ENCODE measurements at regions not wholly inside any gene's neighbourhood (a gene's known extent, or its start where the extent isn't known, plus 50 kb on each side); places are given as distances from the start of the nearest gene placed in this dataset.
"Not testable (repeated sequence)": the region's sequence is repeated elsewhere in the genome, so short reads cannot be mapped to it uniquely, and the experiment has no call there.

DNA sequence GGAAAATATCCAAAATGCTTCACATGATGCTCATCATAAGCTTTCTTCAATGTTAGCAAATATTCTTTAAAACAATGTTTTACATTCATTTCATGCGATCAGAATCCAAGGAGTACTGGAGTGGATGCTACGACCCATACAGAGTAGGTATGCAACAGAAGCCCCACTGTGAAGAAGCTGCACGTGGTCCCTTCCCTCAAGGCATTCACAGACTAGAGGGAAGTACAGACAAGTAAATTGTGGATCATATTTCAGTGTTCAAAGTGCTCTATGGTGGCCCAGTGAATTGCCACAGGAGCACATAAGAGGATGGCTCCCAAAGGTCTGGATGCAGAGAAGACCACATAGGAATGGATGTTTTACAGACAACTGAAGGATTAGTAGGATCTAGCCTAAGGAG is 789.9 kb downstream of the IGSF11 start:
- no peak for DNase-seq

DNA sequence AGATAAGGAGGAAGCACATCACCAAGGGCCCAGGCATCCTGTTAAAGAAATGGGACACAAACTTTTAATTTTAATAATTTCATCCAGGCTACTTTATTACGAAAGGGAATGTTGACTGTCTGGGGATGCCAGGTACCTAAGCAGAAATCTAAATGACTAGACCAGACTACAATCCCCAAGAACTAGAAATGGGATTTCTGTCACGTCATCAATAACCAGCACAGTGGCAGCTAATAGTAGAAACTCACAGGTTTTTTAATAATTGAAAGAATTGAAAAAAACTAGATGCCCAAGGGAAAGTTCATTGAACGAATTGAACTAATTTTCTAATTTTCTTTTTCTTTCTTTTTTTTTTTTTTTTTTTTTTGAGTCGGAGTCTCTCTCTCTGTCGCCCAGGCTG is 789.3 kb downstream of the IGSF11 start:
- no peak for DNase-seq

DNA sequence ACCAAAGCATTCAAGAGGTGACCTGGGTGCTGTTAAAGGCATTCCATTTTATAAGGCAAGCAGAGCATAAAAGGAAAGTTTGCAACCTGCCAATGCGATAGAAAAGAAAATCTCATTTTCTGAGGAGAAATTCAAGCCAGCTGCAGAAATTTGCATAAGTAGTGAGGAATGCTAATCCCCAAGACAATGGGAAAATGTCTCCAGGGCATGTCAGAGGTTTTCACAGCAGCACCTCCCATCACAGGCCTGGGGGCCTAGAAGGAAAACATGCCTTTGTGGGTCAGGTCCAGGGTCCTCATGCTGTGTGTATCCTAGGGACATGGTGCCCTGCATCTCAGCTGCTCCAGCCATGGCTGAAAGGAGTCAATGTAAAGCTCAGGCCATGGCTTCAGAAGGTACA is 775.8 kb downstream of the IGSF11 start:
- DNase-seq = not testable (repeated sequence)

DNA sequence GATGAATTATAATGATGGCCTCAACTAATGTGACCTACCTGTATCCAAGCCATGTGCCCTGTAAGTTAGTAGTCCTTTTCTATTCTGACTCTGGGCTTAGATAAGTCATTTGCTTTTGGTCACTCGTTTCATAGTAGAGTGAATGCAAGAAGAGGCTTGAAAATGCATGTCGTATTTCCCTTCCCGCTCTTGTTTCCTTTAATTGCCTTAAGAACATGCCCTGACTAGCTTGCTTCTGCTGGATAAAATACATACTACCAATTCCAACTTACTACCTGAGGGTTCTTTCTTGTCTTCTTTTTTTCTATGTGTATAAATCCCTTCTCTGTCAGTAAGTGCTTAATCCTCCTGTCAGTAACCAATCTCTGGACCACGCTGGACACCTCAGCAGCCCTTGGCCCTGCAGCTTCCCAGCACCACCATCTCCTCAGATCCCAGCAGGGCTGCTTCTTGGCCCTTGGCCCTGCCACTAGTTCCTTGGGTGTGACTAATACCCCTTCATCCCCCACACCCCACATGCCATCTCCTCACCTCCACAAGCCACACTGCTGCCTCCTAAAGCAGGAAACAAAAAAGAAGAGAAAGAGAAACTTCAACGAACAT is 771.7 kb downstream of the IGSF11 start:
- no peak for DNase-seq

DNA sequence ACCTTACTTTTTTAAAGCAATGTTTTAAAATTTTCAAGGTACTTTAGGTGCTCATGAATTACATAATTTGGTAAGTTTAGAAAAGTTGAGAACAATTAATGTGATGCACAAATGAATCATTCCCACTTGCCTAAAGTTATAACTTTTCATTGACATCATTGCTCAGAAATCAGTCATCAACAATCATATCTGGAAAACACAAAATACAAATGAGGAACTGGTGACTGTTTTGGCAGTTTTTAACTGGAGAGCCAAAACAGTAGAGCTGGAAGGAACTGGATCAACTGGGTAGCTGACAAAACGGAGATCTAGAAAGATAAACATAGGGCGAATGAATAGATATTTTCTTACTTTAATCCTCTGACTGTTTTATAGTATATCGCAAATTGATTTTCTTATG is 767.1 kb downstream of the IGSF11 start:
- no peak for DNase-seq

DNA sequence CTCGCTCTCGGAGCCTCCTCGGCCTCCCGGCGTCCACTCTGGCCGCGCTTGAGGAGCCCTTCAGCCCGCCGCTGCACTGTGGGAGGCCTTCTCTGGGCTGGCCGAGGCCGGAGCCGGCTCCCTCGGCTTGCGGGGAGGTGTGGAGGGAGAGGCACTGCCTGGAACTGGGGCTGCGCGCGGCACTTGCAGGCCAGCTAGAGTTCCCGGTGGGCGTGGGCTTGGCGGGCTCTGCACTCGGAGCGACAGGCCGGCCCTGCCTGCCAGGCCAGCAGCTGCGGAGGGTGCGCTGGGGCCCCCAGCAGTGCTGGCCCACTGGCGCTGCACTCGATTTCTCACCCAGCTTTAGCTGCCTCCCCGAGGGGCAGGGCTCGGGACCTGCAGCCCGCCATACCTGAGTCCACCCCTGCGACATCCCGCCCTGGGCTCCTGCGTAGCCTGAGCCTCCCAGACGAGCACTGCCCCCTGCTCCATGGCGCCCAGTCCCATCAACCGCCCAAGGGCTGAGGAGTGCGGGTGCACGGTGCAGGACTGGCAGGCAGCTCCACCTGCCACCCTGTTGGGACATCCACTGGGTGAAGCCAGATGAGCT is 765.0 kb downstream of the IGSF11 start:
- no peak for DNase-seq

DNA sequence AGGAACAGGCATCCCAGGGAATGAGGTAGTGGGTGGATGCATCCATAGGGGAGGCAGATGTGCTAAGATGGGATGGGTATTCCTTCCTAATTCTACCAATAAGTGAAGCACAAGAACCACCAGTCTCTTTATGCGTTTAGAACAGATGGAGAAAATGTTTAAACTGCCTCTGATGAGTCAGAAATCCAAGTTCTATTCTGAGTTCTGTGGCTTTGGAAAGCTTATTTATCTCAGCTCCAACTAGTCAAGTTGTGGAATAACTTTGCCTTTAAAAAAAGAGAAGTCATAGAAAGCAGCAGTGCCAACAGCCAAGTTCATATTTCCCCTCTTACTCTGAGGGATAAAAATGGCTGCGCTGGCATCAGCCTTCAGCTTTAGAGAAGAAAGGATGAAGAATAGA is 761.7 kb downstream of the IGSF11 start:
- no peak for DNase-seq

DNA sequence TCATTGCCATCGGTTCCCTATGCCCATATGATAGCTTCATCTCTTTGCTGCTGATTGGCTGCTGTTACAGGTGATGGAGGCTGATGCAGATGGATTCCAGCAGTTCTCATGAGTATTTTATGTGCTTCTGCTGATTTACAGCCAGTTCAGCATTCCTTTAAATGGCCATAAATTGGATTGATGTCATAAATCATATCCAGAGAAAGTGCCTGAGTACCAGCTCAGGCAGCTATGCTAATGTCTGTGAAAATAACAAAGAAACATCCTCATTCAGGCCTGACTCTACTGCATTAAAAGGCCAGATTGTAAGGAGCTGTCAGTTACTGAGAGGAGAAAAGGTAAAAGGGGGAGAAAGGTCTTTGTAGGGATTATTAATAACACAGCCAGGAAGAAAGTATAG is 756.8 kb downstream of the IGSF11 start:
- DNase-seq = no peak

DNA sequence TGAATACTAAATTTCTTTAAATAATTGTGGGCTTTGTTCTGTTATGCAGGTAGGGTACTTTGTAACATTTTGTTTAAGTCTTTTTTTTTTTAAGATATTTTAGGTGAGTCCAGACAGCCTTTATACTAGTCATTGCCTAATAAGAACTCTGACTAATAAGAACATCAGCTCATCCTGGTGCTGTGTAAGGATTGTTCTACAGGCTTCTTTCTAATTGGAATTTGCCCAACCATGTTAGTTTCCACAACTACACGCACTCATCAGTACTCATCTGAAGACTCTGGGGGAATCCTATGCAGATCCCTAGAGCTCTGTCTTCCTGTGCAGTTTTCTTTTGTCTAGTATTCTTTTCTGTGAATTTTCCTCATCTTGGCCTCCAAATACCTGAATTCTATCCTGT is 741.8 kb downstream of the IGSF11 start:
- peak in 1 of 3 donors; percentile 1 for DNase-seq

DNA sequence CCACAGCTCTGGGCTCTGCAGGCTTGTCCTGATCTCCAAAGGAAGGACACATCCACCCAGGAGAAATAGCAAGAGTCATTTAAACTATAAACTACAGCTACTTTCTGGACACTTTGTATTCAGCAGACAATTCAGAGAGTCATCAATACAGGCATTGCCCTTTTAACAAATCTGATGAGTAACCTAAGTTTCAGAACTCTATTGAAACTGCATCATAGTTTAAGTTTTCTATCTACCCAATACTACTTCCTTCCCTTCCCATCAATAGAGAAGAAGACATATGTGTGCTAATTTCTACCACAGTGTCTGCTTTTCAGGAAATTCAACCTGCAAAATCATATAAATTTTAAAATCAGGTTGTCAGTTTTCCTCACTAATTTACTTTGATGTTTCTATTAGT is 736.5 kb downstream of the IGSF11 start:
- no peak for DNase-seq

DNA sequence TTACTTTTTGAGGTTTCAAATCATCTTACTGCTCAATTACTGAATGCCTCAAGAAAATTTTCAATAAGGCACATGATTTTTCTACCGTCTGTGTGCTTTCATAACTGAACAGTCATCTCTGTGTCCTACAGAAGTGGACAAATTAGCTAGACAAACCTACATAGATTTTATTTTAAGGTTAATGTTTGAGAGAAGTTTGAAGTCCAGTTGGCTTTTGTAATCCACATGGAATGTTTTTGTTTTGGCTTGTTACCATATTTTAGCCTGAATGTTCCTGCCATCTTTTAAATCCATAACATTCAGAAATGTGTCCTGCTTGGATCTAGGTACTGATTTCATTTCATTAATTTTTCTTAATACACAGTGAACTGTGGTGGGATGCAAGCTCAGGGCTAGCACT is 730.1 kb downstream of the IGSF11 start:
- DNase-seq = no peak

DNA sequence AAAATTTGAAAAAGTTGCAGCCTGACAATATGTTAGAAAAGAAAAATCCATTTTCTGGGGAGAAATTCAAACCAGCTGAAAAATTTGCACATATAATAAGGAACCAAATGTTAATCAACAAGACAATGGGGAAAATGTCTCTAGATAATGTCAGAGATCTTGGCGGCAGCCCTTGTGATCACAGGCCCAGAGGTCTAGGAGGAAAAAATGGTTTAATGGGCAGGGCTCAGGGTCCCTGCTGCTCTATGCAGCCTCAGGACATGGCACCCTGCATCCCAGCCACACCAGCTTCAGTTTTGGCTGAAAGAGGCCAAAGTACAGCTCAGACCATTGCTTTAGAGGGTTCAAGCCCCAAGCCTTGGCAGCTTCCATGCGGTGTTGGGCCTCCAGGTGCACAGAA is 701.9 kb downstream of the IGSF11 start:
- DNase-seq = no peak

DNA sequence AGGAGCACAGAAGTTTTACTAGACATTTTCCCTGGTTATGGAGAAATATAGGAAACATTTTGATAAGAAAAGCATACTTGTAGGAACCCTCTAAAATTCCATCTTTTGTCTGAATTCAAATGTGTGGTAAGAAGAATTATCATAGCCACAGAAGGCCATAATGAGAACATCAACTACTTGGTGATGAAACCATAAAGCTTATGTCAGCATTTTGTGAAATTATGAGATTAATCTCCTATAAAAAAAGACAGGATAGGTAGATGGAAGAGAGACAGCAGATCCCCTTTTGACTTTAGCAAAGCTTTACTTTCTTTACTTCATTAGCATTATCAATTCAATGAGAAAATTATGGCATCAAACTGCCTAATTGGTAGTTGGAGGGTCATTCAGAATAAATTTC is 697.0 kb downstream of the IGSF11 start:
- DNase-seq = no peak

DNA sequence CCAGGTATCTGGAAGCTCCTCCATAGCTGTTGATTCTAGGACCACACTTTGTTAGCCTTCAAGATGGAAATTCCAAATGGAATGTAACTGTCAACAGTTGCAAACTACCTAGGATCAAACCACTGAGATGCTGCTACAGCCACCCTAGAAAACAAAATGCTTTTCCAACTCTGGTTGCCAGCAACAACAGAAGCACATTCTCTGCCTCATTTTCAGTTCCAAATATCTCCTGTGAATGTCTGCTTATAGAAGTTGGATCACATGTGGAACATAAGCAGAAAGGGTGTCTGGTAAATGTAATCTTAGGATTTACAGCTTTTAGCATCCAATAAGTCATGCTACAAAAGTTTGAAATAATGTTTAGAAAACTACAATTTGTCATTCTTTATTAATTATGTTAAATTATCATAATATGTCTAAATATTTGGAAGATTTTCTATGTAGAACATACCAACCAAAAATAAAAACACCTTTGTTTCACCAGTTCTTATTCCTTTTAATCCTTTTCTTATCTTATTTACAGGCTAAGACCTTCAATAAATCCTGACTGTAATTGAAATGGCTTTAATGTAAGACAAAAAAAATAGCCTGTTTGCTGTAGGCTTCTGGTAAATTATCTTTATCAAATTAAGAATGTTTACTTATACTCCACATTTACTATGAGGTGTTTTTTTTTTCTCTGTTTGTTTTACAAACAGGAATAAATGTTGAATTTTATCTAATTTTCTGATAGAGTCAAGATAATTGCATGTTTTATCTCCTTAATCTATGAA is 687.1 kb downstream of the IGSF11 start:
- no peak for DNase-seq

DNA sequence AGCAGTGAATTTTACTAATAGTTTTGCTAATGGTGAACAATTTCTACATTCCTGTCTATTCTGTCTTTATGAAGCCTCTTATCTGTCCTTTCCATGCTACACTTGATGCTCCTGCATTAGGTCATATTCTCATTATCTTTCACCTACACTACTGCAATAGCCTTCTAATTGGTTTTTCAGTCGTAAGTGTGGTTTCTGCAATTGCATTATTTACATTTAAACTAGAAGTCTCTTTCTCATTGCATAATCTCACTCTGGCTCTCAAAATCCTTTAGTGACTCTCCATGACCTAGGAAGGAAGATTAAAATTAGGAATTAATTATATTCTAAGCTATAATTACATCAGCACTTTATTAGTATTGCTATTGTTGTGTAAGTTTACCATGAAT is 686.5 kb downstream of the IGSF11 start:
- DNase-seq = no peak

DNA sequence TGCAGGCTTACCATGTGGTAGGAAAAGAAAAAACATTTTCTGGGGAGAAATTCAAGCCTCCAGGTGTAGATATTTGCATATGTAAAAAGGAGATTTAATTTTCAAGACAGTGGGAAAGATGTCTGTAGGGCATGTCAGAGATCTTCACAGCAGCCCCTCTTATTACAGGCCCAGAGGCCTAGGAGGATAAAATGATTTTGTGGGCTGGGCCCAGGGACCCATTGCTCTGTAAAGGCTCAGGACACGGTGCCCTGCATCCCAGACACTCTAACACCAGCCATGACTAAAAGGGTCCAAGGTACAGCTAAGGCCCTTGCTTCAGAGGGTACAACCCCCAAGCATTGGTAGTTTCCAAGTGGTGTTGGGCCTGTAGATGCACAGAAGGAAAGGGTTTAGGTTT is 680.1 kb downstream of the IGSF11 start:
- no peak for DNase-seq

DNA sequence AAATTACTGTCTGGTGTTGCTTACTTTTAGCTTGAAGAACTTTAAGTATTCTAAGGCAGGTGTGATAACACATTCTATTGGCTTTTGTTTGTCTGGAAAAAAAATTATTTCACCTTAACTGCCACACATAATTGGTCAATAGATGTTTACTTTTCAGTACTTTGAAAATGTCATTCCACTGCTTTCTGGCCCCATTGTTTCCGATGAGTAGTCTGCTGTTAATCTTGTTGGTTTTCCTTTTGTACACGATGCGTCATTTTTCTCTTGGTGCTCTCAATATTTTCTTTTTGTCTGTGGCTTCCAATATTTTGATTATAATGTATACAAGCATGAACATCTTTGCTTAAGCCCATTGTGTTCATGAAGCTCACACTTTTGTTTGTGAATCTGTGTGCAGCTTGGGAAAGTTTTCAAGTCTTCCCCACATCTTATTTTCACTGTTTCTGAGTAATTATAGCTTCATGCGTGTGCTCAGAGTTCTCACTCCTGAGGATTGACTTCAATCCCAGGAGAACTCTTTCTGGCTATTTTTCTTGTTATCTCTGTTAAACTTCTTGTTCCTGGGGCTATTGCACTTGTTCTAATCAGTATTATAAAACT is 664.7 kb downstream of the IGSF11 start:
- no peak for DNase-seq

DNA sequence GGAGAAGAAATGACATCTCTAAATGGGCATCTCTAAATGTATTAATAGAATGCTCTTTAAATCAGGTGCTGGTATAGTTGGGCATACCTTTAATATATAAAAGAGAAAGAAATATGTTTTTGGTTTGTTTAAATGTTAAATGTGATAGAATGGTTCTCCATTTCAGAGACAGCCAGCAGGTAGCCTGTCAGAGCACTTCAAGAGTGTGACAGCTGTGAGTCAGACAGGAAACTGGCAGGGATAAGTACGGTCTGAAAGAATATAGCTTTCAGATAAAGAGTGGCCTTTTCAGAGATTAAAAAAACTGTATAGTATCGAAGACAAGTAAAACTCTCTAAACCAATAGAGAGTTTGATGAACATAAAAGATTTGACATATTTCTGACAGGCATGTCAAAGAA is 654.1 kb downstream of the IGSF11 start:
- no peak for DNase-seq

DNA sequence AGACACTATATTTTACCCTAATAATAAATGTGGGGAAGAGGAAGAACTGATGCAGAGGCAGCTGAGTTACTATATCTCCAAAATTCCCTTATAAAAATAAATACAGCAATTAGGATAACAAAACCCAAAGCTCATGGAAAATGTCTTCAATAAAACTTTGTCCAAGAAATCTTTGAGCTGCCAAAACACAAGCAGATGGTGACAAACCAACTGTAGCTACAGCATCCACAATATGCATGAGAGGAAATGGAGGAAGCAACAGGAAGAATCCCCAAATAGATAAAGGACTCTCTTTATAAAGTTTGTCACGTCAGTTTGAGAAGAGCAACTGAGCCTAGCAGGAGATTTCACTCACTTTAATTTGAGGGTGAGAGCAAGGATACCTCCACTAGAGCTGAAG is 638.2 kb downstream of the IGSF11 start:
- DNase-seq = no peak

DNA sequence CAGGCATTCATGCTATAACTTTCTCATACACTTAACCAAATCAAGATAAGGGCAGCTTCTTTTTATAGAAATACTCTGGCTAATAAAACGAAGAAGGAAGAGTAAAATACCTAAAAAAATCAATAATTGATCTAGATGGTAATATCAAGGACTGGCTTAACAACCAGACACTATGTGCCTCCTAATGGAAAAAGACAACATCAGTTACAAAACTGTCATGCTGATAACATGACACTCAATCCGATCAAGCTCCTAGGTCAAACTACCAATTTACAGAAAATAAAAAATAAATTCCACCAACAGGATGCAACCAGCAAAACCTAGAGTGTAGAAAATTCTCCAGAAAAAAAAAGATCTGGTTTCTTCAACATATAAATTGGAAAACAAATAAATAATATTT is 634.6 kb downstream of the IGSF11 start:
- no peak for DNase-seq

DNA sequence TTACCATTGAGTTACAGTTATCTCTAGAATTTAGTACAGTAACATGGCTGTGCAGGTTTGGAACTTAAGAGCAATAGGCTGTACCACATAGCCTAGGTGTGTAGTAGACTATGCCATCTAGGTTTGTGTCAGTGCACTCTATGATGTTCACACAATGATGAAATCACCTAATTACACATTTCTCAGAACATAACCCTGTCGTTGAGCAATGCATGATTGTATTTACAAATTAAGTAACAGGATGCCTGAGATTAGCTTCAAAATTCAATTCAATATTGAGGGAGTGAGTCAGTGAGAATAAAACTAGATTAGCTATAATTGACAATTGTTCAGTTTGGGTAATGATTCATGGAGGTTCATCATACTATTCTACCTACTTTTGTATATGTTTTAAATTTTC is 633.8 kb downstream of the IGSF11 start:
- DNase-seq = no peak

DNA sequence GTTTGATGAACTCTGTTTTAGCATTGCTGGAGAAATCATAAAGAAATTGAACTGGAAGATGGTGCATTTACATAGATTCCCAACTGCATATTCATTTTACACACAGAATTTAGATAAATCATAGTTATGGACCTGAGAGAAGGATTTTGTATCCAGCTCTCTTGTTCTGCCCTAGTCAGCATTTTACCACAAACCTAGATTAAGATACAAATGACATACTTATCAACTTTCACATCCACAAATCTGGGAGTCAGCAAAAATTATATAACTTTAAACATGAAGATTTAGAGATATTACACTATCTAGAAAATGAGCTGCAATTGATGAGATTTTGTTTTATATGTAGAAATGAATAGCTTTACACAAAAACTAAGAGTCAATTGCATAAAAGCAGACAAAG is 632.8 kb downstream of the IGSF11 start:
- no peak for DNase-seq

DNA sequence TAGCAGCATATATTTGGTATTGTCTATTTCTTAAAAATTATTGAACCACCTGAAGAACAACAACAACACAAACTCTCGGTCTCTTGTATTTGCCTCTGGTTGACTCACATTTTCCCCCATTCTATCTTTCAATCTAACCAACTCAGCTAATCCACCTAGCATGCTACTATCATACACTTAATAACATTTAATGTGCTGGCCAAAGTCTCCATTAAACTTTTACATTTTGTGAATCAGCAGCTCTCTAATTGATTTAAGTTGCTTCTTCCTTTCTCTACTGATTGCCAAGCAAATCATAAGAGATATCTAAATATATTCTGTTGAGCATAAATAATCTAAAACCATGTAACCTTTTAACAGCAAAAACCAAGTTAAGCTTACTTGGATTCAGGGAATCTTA is 631.7 kb downstream of the IGSF11 start:
- no peak for DNase-seq
